ENCODE measurements at regions not wholly inside any gene's neighbourhood (a gene's known extent, or its start where the extent isn't known, plus 50 kb on each side); places are given as distances from the start of the nearest gene placed in this dataset.
A peak's percentile ranks its signal among the peaks of the same experiment; 100 is the strongest.

- Histone ChIP-seq H3K4me3 (no peak overlapping the region), H3K9me3 (ENCODE audit: control insufficient read depth in 4 of 4, insufficient read depth in 3 of 4, low read length in 3 of 4) (no peaks in the 10 kb centered on the region), H3K4me1 (ENCODE audit: control insufficient read depth in 5 of 5, insufficient read depth in 5 of 5, low read length in 5 of 5) (no peaks in the 10 kb centered on the region), H3K27me3 (ENCODE audit: control insufficient read depth in 3 of 3, insufficient read depth in 3 of 3, low read length in 2 of 3) (no peaks in the 10 kb centered on the region), H3K9ac (ENCODE audit: insufficient read depth in 1 of 2, low read length in 2 of 2) (no peak overlapping the region), H3K27ac (ENCODE audit: low read depth in 1 of 2, low read length in 1 of 2) (no peak overlapping the region), H3K36me3 (ENCODE audit: control insufficient read depth in 4 of 4, insufficient read depth in 4 of 4, low read length in 4 of 4) (no peaks in the 10 kb centered on the region)
- ATAC-seq (ENCODE audit: insufficient read depth, low FRiP score) (no peak), DNase-seq (peak in 1 of 3 donors; percentile 5)
- WGBS, 2 donors: 51 to 82% methylated on average over 1 of the region's 1 CpG
- TF ChIP-seq CTCF (IDR thresholded peaks at IDR 0.05; ENCODE audit: control extremely low read depth, extremely low read depth): no peak
Observed at GRCh38 chr14:86613786-86614185, 1083.8 kb downstream of the FLRT2 start.

GRCh38 chr14:86613126-86613525, 1083.2 kb downstream of the FLRT2 start:
- 71 to 93% methylated on average over 3 of the region's 3 CpGs for WGBS, 2 donors
- H3K4me3 ChIP-seq: no peak overlapping the region
- H3K27ac ChIP-seq (ENCODE audit: low read depth in 1 of 2, low read length in 1 of 2): no peak overlapping the region
- H3K4me1 ChIP-seq (ENCODE audit: control insufficient read depth in 5 of 5, insufficient read depth in 5 of 5, low read length in 5 of 5): no peaks in the 10 kb centered on the region
- TF ChIP-seq CTCF (IDR thresholded peaks at IDR 0.05; ENCODE audit: control extremely low read depth, extremely low read depth): no peak
- H3K9ac ChIP-seq (ENCODE audit: insufficient read depth in 1 of 2, low read length in 2 of 2): no peak overlapping the region
- DNase-seq: peak in 2 of 3 donors; percentile 10 to 31
- ATAC-seq (ENCODE audit: insufficient read depth, low FRiP score): no peak
- H3K27me3 ChIP-seq (ENCODE audit: control insufficient read depth in 3 of 3, insufficient read depth in 3 of 3, low read length in 2 of 3): no peaks in the 10 kb centered on the region
- no peaks in the 10 kb centered on the region for H3K36me3 ChIP-seq (ENCODE audit: control insufficient read depth in 4 of 4, insufficient read depth in 4 of 4, low read length in 4 of 4)
- H3K9me3 ChIP-seq (ENCODE audit: control insufficient read depth in 4 of 4, insufficient read depth in 3 of 4, low read length in 3 of 4): no peaks in the 10 kb centered on the region

- ATAC-seq (ENCODE audit: insufficient read depth, low FRiP score): no peak
Observed at GRCh38 chr14:86604561-86604960, 1074.6 kb downstream of the FLRT2 start.

More at GRCh38 chr14:86604561-86604960, 1074.6 kb downstream of the FLRT2 start:
- H3K9me3 ChIP-seq (ENCODE audit: control insufficient read depth in 4 of 4, insufficient read depth in 3 of 4, low read length in 3 of 4): peaks cover 0 to 6% (median under 1%) of the 10 kb centered on the region in 4 donors
- H3K27me3 ChIP-seq (ENCODE audit: control insufficient read depth in 3 of 3, insufficient read depth in 3 of 3, low read length in 2 of 3): no peaks in the 10 kb centered on the region
- TF ChIP-seq CTCF (IDR thresholded peaks at IDR 0.05; ENCODE audit: control extremely low read depth, extremely low read depth): no peak
- no peaks in the 10 kb centered on the region for H3K4me1 ChIP-seq (ENCODE audit: control insufficient read depth in 5 of 5, insufficient read depth in 5 of 5, low read length in 5 of 5)
- no peak overlapping the region for H3K9ac ChIP-seq (ENCODE audit: insufficient read depth in 1 of 2, low read length in 2 of 2)
- no peak for DNase-seq
- no peak overlapping the region for H3K4me3 ChIP-seq
- WGBS, 2 donors: 77 to 78% methylated on average over 2 of the region's 2 CpGs
- H3K36me3 ChIP-seq (ENCODE audit: control insufficient read depth in 4 of 4, insufficient read depth in 4 of 4, low read length in 4 of 4): no peaks in the 10 kb centered on the region
- H3K27ac ChIP-seq (ENCODE audit: low read depth in 1 of 2, low read length in 1 of 2): no peak overlapping the region
